DMS 273 (cell line): ENCODE measurements at regions not wholly inside any gene's neighbourhood (a gene's known extent, or its start where the extent isn't known, plus 50 kb on each side); places are given as distances from the start of the nearest gene placed in this dataset.

Source experiments
- DNase-seq: peaks from one replicate; lab custom pipeline; 2025; ENCODE audit not compliant: unreplicated experiment; lab: John Stamatoyannopoulos, UW

DNA sequence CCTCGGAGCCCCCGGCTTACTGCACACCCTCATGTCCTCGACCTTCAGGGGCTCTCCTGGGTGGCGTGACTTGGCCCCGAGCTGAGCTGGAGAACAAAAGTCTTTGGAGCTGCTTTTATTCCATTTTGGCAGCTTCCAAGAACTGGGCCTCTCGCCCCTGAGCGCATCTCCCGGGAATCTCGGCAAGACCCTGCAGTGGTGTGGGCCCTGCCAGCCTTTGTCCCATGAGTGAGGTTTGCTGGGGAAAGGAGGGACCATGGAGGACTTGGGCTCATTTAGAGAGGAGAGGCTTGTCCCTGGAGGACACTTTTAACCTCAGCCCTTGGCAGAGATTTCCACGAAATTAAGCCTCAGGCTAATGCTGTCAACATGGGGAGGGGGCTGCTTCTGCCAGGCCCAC lies 62.3 kb upstream of the SLCO4A1 start:
- peak; percentile 39 for DNase-seq

DNA sequence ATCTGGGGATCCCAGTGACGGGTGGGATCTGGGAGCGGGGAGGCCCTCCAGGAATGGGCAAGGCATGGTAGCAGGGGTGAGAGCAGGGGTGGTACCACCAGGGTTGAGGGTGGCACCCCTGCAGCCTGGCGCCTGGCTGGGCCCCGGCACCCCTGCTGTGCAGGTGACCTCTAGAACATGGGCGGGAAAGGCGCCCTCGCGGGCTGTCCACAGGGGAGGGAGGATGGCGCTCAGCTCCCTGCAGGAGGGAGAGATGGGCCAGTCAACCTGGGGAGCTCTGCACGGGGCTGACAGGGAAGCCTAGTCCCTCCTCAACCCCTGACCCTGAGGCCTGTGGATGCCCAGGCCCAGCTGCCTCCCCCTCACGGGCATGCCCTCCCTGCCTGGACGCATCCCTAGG lies 61.6 kb upstream of the SLCO4A1 start:
- DNase-seq = no peak

DNA sequence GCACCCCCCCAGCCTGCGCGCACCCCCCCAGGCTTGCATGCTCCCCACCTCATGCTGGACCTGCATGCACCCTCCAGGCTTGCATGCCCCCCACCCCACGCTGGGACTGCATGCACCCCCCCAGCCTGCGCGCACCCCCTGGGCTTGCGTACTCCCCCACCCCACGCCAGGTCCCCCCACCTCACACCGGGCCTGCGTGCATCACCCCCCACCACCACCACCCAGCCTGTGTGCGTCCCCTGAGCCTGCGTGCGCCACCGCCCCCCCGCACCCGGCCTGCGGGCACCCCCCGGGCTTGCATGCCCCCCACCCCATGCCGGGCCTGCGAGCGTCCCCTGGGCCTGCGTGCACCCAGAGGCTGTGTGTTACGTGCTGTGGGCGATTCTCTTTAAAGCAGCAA lies 61.0 kb upstream of the SLCO4A1 start:
- DNase-seq = no peak

DNA sequence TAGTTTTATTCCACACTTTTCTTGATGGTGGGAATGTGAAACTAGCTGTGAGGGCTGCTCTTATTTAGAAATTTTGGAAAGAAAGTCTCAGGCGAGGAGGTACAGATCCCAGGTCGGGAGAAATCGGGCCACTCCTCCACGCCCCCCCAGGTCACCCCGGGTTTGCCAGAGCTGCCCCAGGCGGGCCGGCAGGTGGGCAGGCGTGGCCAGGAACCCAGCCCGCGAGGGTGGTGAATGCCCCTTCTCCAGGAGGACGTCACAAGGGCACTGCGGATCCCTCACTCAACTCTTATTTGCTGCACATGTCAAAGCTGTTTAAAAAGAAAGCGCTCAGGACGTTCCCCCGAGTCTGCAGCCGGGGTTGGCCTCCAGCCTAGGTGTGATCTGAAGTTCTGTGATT lies 60.5 kb upstream of the SLCO4A1 start:
- no peak for DNase-seq

DNA sequence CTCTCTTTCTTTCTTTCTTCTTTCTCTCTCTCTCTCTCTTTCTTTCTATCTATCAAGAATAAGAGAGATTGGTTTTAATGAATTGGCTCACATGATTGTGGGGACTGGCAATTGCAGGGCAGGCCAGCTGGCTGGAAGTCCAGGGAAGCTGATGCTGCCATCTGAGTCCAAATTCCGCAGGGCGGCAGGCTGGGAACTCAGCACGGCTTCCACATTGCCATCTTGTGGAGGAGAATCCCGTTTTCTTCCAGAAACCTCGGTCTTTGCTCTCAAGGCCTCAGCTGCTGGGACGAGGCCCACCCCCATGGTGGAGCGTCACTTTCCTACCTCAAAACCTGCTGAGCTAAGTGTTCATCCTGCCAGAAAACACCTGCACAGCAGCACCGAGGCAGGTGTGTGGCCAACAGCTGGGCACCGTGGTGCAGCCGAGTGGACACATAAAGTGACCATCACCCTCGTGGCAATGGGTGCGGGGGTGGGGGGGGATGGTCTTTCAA lies 58.8 kb upstream of the SLCO4A1 start:
- DNase-seq = peak; percentile 76

DNA sequence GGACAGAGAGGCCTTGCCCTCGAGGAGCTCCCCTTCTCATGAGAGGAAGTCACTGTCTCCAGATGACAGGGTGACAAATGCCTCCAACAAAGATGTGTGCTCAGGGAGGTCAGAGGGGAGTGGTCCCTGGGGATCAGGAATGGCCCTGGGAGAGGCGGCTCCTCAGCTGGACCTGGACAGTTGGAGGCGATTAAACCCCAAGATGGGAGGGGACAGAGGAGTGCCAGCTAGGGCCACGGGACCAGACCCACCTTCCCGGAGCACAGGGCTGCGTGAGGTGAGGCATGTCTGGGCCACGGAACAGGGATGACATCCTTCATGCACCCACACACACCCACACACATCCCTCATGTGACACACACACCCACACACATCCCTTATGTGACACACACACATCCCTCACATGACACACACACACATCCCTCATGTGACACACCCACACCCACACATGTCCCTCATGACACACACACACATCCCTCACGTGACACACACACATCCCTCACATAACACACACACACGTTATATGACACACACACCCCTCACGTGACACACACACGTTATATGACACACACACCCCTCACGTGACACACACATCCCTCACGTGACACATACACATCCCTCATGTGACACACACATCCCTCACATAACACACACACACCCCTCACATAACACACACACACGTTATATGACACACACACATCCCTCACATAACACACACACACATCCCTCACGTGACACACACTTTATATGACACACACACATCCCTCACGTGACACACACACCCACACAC lies 57.4 kb upstream of the SLCO4A1 start:
- no peak for DNase-seq

DNA sequence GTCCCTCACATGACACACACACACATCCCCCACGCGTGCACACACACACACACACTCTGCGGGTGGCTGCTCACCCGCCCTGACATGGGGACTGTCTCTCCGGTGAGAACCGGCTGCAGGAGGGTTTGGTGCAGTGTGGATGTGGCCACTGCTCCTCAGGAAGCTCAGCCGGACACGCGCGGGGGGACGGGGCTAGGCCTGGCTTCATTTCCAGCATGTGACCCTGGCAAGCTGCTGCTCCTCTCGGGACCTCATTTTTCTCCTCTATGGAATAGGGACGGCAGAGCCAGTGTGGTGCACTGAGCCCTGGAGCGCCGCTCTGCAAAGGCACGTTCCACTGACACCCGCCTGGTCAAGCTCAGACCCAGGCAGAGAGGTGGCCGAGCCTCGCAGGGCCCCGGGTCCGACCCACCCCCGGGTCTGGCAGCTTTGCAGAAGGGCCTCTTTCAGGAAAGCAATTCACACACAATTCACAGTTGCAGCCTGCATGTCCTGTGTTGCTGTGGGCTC lies 56.8 kb upstream of the SLCO4A1 start:
- no peak for DNase-seq

DNA sequence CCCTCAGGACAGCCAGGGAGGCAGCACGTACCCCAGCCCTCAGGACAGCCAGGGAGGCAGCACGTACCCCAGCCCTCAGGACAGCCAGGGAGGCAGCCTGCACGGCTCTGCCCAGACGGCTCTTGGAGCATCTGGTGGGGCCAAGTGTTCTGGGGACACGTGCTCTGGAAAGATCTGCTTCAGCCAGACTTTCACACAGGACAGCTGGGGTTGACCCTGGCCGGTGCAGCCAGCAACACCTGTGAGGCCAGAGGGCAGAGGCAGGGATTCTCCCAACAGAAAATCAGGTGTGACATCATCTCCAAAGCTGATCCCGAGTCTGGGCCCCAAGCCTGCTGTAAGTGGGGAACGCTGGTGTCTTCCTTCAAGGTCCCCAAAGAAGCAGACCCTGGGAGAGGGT lies 55.5 kb upstream of the SLCO4A1 start:
- peak; percentile 38 for DNase-seq

DNA sequence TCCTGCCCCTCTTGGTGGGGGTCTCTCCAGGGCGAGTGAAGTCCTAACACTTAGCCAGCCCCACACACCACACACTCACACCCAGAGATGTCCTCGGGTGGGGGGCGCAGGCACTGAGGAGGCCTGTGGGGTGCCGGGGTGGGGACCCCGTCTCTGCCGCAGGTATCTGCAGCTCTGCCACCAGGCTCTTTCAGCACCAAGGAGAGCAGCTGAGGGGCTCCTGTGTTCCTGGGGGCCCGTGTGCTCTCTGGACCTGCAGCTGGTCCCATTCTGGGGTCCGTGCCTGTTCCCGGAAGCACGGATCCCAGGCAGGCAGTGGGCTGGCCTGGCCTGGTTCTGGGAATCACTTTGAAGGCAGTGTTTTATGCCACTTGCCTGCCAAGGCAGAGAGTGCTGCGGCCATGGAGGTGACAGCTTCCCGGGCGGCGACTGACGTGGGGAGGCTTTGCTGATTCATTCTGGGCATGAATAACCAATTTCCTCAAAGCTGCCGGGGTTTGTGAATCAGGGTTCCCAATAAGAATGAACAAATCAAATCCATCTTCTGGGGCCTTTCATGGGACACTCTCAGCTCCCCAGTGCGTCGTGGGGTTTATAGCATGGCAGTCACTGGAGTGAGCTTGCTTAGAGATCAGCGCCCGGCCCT lies 54.4 kb upstream of the SLCO4A1 start:
- DNase-seq = no peak

DNA sequence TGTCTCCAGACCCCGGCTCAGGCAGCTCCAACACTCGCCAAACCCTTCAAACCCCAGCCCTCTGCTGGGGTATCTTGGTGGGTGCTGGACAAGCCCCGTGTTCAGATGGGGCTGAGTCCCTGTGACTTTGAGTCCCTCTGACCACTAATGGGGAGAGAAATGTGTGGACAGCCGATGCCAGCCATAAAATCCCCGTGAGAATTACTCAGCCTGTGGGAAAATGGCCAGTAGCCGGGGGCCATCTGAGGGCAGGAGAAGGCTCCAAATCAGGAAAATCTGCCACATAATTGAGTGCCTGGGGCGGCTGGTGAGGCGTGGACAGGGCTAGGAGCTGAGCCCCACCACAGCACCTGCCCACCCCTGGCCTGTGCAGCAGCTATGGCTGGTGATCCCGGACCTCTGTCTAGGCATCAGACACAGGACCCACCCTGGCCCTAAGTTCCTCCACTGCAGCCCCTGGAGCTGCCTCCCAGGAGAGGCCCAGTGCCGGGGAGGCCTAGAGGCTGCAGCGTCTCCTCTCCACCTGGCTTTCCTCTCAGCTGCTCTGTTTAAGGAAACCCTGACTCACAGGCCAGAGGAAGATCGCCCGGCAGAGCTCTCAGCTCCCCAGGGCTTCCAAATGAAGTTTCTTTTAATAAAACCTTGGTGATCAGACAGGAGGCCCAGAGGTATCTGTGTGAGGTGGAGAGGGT lies 53.7 kb upstream of the SLCO4A1 start:
- DNase-seq = no peak

DNA sequence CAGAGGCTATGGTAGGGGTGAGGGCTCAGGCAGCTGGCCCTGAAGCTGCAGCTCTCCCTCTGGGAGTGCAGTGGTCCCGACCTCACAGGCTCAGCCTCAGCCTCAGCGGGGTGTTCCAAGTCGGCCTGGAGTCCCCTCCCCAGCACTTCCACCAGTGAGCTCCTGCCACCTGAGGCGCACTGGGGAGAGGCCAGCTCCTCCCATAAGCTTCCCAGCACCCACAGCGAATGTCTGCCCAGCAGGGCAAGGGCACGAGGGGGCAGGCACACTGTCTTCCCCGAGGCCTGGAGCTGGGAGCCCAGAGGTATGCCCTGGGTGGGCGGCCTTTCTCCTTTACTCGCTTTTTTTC lies 53.2 kb upstream of the SLCO4A1 start:
- DNase-seq = no peak

DNA sequence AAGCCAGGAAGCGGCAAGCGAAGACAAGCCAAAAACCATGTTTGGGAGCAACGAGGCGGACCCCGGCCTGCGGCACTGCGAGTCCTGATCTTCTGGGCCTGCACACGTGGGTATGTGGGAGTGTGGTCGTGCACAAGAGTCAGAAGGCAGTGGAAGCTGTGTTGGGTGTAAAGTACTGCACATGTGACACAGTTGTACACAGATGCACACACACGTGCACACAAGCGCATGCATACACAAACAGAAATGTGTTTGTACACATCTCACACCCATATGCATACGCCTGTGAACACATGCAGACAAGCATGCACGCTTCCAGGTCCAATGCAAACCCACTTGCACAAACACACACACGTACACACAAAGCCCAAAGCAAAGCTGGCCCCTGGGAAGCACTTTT lies 52.6 kb upstream of the SLCO4A1 start:
- no peak for DNase-seq

DNA sequence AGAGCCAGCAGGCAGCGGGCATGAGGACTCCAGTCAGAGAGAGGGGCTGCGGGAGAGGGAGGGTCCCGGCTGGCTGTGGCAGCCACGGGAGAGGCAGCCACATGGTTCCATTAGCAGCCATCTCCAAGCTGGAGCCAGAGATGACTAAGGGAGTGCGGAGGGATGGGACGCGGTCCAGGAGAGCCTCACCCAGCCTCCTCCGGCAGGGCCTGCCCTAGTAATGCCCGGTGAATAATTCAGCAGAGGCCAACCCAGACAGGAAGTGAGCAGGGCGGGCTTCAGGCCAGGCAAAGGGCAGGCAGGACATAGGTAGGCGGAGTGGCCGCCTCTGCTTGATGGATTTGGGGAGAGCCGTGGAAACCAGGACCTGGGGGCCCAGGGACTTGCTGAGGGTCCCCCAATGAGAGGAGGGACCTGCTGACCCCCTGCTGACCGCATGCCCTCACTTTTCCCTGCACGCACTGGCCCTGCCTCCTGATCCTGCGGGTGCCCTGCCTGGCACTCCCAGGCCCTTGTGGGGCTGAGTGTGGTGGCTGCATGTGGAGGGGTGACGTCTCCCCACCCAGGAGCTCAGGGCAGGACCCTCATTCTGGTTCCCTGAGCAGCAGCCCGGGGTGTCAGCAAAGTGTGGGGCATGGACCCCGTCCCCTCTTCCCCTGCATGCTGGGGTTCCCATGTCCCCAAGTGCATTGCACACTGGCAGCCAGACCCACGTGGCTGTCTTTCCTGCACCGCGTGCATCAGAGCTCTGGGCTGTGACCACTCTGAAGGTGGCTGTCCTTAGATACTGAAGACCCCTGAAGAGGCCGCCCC lies 51.8 kb upstream of the SLCO4A1 start:
- DNase-seq = no peak

DNA sequence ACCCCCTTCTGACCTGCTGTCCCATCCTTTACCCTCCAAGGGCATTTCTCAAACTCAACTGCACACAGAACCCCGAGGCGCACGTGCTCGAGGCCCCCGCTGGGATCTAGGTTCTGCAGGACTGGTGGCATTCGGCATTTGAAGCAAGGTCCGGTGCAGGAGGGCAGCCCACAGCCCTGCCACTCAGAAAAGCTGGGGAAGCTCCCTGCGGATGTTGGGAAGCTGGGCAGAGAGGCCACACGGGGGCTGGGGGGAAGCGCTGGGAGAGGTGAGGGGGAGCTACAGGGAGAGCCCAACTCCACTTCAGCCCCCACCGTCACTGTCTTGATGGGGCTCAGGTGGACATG lies 51.2 kb upstream of the SLCO4A1 start:
- no peak for DNase-seq

DNA sequence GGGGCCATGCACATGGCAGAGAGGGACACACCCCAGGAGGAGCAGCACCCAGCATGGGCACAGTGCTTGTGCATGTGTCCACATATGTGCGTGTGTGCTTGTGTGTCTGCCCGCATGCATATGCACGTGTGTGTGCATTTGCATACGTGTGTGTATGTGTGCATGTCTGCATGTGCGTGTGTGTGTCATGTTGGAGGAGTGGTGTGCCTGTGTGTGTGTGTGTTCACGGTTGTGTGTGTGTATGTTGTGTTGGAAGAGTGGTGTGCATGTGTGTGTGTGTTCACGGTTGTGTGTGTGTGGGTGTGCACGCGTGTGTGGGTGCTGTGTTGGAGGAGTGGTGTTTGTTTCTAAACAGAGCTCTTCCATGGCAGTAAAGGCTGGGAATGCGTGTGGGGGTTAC lies 50.7 kb upstream of the SLCO4A1 start:
- DNase-seq = no peak
